ENCODE measurements at regions not wholly inside any gene's neighbourhood (a gene's known extent, or its start where the extent isn't known, plus 50 kb on each side); places are given as distances from the start of the nearest gene placed in this dataset.

GRCh38 chr15:35727627-35728026, 181.7 kb upstream of the DPH6 start:
- Histone ChIP-seq H3K4me1 (ENCODE audit: control insufficient read depth, insufficient read depth, low read length) (no peaks in the 10 kb centered on the region), H3K9me3 (replicated peaks; ENCODE audit: control insufficient read depth, insufficient read depth, low read length) (no peaks in the 10 kb centered on the region), H3K4me3 (no peak overlapping the region), H4K20me1 (ENCODE audit: control insufficient read depth, insufficient read depth) (no peaks in the 10 kb centered on the region), H3K27ac (ENCODE audit: control insufficient read depth, insufficient read depth) (no peak overlapping the region), H3K9ac (ENCODE audit: control insufficient read depth, insufficient read depth, low read length) (no peak overlapping the region), H2AFZ (ENCODE audit: control insufficient read depth, low read depth, low read length) (no peak overlapping the region), H3K4me2 (ENCODE audit: control insufficient read depth, insufficient read depth) (no peak overlapping the region), H3K27me3 (replicated peaks in 1 of 2; ENCODE audit: control insufficient read depth in 2 of 2, insufficient read depth in 2 of 2, low read length in 1 of 2) (no peaks in the 10 kb centered on the region; a peak in 1 of 4 replicates), H3K36me3 (ENCODE audit: control insufficient read depth in 2 of 2, insufficient read depth in 2 of 2, low read length in 1 of 2) (no peaks in the 10 kb centered on the region), H3K79me2 (ENCODE audit: control insufficient read depth, insufficient read depth, low read length) (no peaks in the 10 kb centered on the region)
- 66% methylated on average over 9 of the region's 9 CpGs for WGBS (ENCODE audit: insufficient coverage, insufficient replicate concordance, low lambda C conversion rate, missing lambda C conversion rate)
- TF ChIP-seq GABPA (IDR thresholded peaks at IDR 0.05; ENCODE audit: low read depth) (no peak), SREBF1 (IDR thresholded peaks at IDR 0.05; ENCODE audit: low read length) (no peak), CHD1 (IDR thresholded peaks at IDR 0.05; ENCODE audit: low read depth, low read length) (no peak), ZNF622 (IDR thresholded peaks at IDR 0.05) (no peak), TCF12 (IDR thresholded peaks at IDR 0.05; ENCODE audit: low read depth, low read length) (no peak), NFIC (IDR thresholded peaks at IDR 0.05; ENCODE audit: low read depth, low read length) (no peak), TAF1 (IDR thresholded peaks at IDR 0.05; ENCODE audit: borderline replicate concordance, low read depth, low read length) (no peak), EED (IDR thresholded peaks at IDR 0.05; ENCODE audit: low read depth) (no peak), BCL3 (IDR thresholded peaks at IDR 0.05; ENCODE audit: borderline replicate concordance, insufficient read depth, low read depth, low read length, poor library complexity, severe bottlenecking) (no peak), ZNF384 (IDR thresholded peaks at IDR 0.05; ENCODE audit: borderline replicate concordance, low read depth, low read length) (no peak), SP1 (IDR thresholded peaks at IDR 0.05; ENCODE audit: low read depth, low read length) (no peak), CBX5 (IDR thresholded peaks at IDR 0.05; ENCODE audit: low read depth) (no peak), LARP7 (IDR thresholded peaks at IDR 0.05) (no peak)
- TF ChIP-seq, protein P1, sequence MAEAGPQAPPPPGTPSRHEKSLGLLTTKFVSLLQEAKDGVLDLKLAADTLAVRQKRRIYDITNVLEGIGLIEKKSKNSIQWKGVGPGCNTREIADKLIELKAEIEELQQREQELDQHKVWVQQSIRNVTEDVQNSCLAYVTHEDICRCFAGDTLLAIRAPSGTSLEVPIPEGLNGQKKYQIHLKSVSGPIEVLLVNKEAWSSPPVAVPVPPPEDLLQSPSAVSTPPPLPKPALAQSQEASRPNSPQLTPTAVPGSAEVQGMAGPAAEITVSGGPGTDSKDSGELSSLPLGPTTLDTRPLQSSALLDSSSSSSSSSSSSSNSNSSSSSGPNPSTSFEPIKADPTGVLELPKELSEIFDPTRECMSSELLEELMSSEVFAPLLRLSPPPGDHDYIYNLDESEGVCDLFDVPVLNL (IDR thresholded peaks at IDR 0.05; ENCODE audit: low read depth, low read length), result no peak
- no peak for ATAC-seq
- ChIA-PET CTCF (interaction anchor here (1.0 kb wide), 1 partner anchor 28 kb away, joined by 3 read pairs; no protein-coding TSS in a partner anchor), RAD21 (ENCODE audit: unreplicated experiment) (no interaction called here), POLR2A (no interaction called here), SMC1A (ENCODE audit: uncharacterized antibody, unreplicated experiment) (no interaction called here)
- in situ Hi-C loops (cut with MboI) (no loop called here), intact Hi-C loops (cut with micrococcal nuclease; ENCODE audit: unreplicated experiment) (no loop called here)
- BruUV-seq (replicated peaks), result no TSS peak
- FAIRE-seq, result no peak
- no peak for DNase-seq (ENCODE audit: low read depth, low spot score)

Data from GM12878 (cell line).